Lower leg skin (tissue), 3 donors: ENCODE measurements at regions not wholly inside any gene's neighbourhood (a gene's known extent, or its start where the extent isn't known, plus 50 kb on each side); places are given as distances from the start of the nearest gene placed in this dataset.

ENCODE experiments used
- CTCF ChIP-seq, 3 donors: fragments of 450-650 bp; IDR thresholded peaks; one replicate each; pipeline ENCODE4 v1.5.1; 2016; ENCODE audit warnings: antibody characterized with exemption in 3 of 3, mild to moderate bottlenecking in 3 of 3, moderate library complexity in 2 of 3
- POLR2A ChIP-seq, 2 donors: fragments of 450-650 bp; IDR thresholded peaks; one replicate each; pipeline ENCODE4 v1.6.1; 2016 to 2017; ENCODE audit warnings: antibody characterized with exemption in 2 of 2, mild to moderate bottlenecking in 1 of 2, moderate library complexity in 1 of 2

- no peak for TF ChIP-seq POLR2A (IDR thresholded peaks at IDR 0.05)
- TF ChIP-seq CTCF (IDR thresholded peaks at IDR 0.05), result no peak
Observed at GRCh38 chr5:7053528-7054209, 340.4 kb downstream of the TENT4A start.
